GM18951 (cell line): ENCODE measurements at regions not wholly inside any gene's neighbourhood (a gene's known extent, or its start where the extent isn't known, plus 50 kb on each side); places are given as distances from the start of the nearest gene placed in this dataset.

ENCODE experiments used
- POLR2A ChIP-seq: IDR thresholded peaks from 4 replicates; pipeline ENCODE4 v1.6.1; 2011; ENCODE audit warnings: mild to moderate bottlenecking; ENCODE audit not compliant: insufficient read length, insufficient read depth; ENCODE audit errors: extremely low read depth
- in situ Hi-C: fragments of 300-500 bp; cut with MboI; formaldehyde crosslinking; loops from one replicate; pipeline ENCODE4 v1.12.0; 2022; ENCODE audit warnings: low sequenced_read_pairs, mixed read lengths, inconsistent platforms; ENCODE audit not compliant: unreplicated experiment

DNA sequence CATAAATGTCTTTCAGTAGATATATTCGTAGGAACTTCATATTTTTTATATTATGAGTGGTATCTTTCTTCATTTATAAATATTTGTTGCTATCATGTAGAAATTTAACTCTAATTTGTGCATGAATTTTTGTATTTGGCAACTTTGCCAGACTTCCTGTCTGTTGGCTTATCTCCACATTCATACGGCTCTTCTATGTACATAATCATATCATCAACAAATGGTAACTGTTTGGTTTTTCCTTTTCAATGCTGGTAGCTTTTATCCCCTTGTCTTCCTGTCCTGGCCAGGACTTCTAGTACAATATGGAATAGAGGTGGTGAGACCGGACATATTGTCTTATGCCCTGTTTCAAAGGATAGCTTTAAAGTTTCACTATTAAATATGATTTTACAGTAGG, 132.3 kb upstream of the COL5A1 start:
- in situ Hi-C loops: no loop called here
- no peak for TF ChIP-seq POLR2A

GRCh38 chr9:134509817-134510216, 131.8 kb upstream of the COL5A1 start:
- in situ Hi-C loops: no loop called here
- TF ChIP-seq POLR2A: no peak

- in situ Hi-C loops: no loop called here
- TF ChIP-seq POLR2A: no peak
Measured at GRCh38 chr9:134514503-134514902, 127.1 kb upstream of the COL5A1 start.

GRCh38 chr9:134515026-134515821, 126.4 kb upstream of the COL5A1 start:
- in situ Hi-C loops: no loop called here
- no peak for TF ChIP-seq POLR2A

DNA sequence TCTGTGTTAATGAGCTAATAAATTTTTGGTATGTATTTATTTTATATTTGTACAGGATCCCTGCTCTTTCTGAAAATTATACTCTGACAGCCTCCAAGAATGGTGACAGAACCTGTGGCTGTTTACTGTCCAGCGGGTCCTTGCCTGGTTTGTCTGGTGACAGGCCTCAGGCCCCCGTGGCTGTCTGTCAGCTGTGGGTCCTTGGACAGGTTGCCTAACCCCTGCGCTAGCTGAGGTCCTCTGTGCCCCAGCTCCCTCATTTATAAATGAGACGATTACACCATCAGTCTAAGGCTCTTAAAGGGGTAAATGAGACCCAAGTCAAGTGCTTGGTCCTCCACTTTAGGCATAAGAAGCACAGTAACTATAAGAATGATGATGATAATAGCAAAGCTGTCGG, 125.1 kb upstream of the COL5A1 start:
- TF ChIP-seq POLR2A: no peak

GRCh38 chr9:134517069-134517680, 124.4 kb upstream of the COL5A1 start:
- in situ Hi-C loops: no loop called here
- TF ChIP-seq POLR2A: no peak

More for the DNA sequence above, 125.1 kb upstream of the COL5A1 start:
- in situ Hi-C loops: no loop called here

GRCh38 chr9:134518004-134518606, 123.5 kb upstream of the COL5A1 start:
- no peak for TF ChIP-seq POLR2A
- in situ Hi-C loops: no loop called here

GRCh38 chr9:134519375-134520070, 122.1 kb upstream of the COL5A1 start:
- no peak for TF ChIP-seq POLR2A
- in situ Hi-C loops: no loop called here

- no peak for TF ChIP-seq POLR2A
- in situ Hi-C loops: no loop called here
Measured at GRCh38 chr9:134521817-134522501, 119.6 kb upstream of the COL5A1 start.

DNA sequence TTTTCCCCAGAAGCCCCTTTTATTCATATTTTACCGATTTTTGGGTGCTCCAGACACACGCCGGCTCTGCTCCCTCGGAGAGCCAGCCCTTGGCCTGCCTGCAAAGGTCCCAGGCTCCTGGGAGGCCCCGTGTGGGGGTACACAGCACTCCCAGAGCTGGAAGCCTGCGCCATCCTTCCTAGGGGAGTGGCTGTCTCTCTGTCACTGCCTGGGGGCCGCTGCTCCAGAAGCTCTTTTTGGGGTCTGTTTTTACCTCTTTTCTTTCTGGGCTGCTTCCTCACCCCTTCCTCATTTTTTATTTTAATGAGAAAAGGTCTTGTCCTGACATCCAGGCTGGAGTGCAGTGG, 119.1 kb upstream of the COL5A1 start:
- in situ Hi-C loops: no loop called here
- TF ChIP-seq POLR2A: no peak

DNA sequence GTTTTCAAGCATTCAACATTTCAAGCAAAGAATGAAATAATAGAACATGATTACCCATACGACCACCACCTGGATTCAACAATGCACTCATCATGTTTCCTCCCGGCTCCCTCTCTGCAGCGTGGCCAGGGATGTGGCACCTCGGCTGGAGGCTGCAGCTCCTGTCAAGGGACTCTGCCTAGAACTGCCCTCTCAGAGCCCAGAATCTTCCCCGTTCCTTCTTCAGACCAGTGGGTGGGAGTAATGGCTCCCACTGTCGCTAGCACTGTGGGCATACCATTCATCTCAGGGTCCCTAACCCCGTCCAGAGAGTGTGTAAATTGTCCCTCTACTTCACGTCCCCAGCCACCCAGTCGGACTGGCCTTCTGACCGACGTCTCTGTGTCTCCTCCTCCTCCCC, 118.6 kb upstream of the COL5A1 start:
- no peak for TF ChIP-seq POLR2A
- in situ Hi-C loops: no loop called here

GRCh38 chr9:134525070-134525815, 116.4 kb upstream of the COL5A1 start:
- in situ Hi-C loops: no loop called here
- no peak for TF ChIP-seq POLR2A
